Duodenal mucosa (tissue), 2 donors: ENCODE measurements at regions not wholly inside any gene's neighbourhood (a gene's known extent, or its start where the extent isn't known, plus 50 kb on each side); places are given as distances from the start of the nearest gene placed in this dataset.

Experiments
- H3K27ac ChIP-seq: one replicate; pipeline ENCODE4 v1.7.0; 2013; ENCODE audit warnings: low read depth, low read length
- H3K27me3 ChIP-seq, 2 donors: one replicate each; pipeline ENCODE4 v1.7.0; 2013; ENCODE audit warnings: low read length in 2 of 2, control low read depth in 1 of 2; ENCODE audit not compliant: insufficient read depth in 2 of 2, control insufficient read depth in 1 of 2
- H3K36me3 ChIP-seq, 2 donors: one replicate each; pipeline ENCODE4 v1.7.0; 2013; ENCODE audit warnings: low read length in 2 of 2, control low read depth in 1 of 2; ENCODE audit not compliant: insufficient read depth in 2 of 2, control insufficient read depth in 1 of 2
- H3K4me1 ChIP-seq, 2 donors: one replicate each; pipeline ENCODE4 v1.7.0; 2013; ENCODE audit warnings: low read length in 2 of 2, control low read depth in 1 of 2; ENCODE audit not compliant: insufficient read depth in 2 of 2, control insufficient read depth in 1 of 2
- H3K4me3 ChIP-seq, 2 donors: one replicate each; pipeline ENCODE4 v1.7.0; 2013; ENCODE audit warnings: low read length in 2 of 2, low read depth in 1 of 2
- H3K9ac ChIP-seq, 2 donors: one replicate each; pipeline ENCODE4 v1.7.0; 2013; ENCODE audit warnings: low read length in 2 of 2, low read depth in 1 of 2
- H3K9me3 ChIP-seq, 2 donors: one replicate each; pipeline ENCODE4 v1.7.0; 2013; ENCODE audit warnings: low read length in 2 of 2, control low read depth in 1 of 2; ENCODE audit not compliant: control insufficient read depth in 1 of 2

GRCh38 chr13:112124141-112124540, 57.2 kb downstream of the SOX1 start:
- no peak overlapping the region for H3K9ac ChIP-seq
- H3K36me3 ChIP-seq = no peaks in the 10 kb centered on the region
- no peaks in the 10 kb centered on the region for H3K9me3 ChIP-seq
- no peak overlapping the region for H3K4me3 ChIP-seq
- no peaks in the 10 kb centered on the region for H3K4me1 ChIP-seq
- no peak overlapping the region for H3K27ac ChIP-seq
- H3K27me3 ChIP-seq = peaks cover 5 to 10% of the 10 kb centered on the region in 2 donors

DNA sequence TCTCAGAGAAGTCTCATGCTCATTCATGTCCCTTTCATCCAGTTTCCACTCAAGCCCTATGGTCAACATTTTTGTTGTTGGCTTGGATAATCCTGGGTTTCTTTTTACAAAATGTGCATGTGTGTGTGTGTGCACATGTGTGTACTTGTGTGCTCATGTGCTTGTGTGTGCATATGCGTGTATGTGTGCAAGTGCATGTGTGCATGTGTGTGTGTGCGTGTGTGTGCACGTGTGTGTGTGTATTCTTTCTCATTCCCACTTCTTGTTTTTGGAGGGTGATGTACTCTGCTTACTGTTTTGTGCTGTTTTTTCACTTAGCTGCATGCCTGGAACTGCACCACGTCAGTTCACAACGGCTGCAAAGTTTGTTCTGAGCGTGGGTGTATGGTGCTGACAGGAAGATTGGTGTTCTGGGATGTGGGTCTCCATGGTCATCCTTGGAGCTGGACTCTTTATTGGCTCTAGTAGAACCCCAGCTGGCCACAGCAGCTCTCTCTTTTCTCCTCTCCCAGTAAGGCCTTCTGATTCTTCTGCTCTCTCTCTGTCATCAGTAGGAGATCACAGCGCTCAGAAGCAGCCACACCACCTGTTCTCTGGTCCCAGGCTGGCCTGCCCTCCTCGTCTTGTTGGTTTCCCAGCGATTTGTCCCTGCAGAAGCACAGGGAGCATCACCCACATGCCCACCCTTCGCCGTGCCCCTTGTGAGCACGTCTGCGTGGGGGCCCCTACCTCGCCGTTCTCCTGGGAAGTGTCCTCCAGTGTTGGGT, 60.8 kb downstream of the SOX1 start:
- no peak overlapping the region for H3K4me3 ChIP-seq
- H3K4me1 ChIP-seq = no peaks in the 10 kb centered on the region
- no peaks in the 10 kb centered on the region for H3K36me3 ChIP-seq
- no peak overlapping the region for H3K27ac ChIP-seq
- peaks cover 3 to 7% of the 10 kb centered on the region in 2 donors for H3K27me3 ChIP-seq
- no peaks in the 10 kb centered on the region for H3K9me3 ChIP-seq
- no peak overlapping the region for H3K9ac ChIP-seq

GRCh38 chr13:112128331-112128610, 61.3 kb downstream of the SOX1 start:
- no peak overlapping the region for H3K4me3 ChIP-seq
- peaks cover 8 to 10% of the 10 kb centered on the region in 2 donors for H3K27me3 ChIP-seq
- no peak overlapping the region for H3K9ac ChIP-seq
- H3K4me1 ChIP-seq = no peaks in the 10 kb centered on the region
- no peaks in the 10 kb centered on the region for H3K36me3 ChIP-seq
- H3K9me3 ChIP-seq = no peaks in the 10 kb centered on the region
- H3K27ac ChIP-seq = no peak overlapping the region

GRCh38 chr13:112130418-112130817, 63.5 kb downstream of the SOX1 start:
- Histone ChIP-seq H3K36me3 (no peaks in the 10 kb centered on the region), H3K27me3 (peaks cover 9 to 10% of the 10 kb centered on the region in 2 donors), H3K4me1 (peaks cover 0 to 7% of the 10 kb centered on the region in 2 donors), H3K4me3 (no peak overlapping the region), H3K27ac (no peak overlapping the region), H3K9ac (no peak overlapping the region), H3K9me3 (no peaks in the 10 kb centered on the region)

DNA sequence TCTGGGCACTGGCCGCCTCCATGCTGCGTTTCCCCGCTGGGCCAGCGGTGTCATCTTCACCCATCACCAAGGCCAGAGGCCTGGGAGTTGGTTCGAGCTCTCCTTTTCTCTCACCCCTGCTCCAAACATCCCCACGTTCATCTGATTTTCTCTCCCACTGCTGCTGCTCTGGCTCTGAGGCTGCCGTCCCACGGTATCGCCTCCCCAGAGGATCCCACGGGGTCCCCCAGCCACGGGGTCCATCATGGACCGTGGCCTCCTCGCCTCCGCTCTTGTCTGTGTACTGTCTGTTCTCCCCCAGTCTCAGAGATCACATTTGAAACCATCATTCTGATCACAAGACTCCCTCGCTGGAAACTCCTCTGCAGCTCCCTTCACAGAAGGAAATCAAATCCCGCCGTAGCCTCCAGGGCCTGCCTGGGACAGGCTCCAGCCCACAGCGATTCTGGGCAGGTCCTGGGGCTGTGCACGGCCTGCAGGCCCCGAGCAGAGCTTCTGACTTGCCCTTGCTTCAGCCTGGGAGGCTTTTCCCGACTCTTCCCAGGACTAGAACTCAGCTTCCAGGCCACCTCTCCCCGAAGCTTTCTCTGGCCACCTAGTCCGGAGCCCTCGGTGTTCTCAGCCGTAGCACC, 64.2 kb downstream of the SOX1 start:
- Histone ChIP-seq H3K4me1 (peaks cover 0 to 7% of the 10 kb centered on the region in 2 donors), H3K4me3 (no peak overlapping the region), H3K27me3 (peaks cover 8 to 10% of the 10 kb centered on the region in 2 donors), H3K9ac (no peak overlapping the region), H3K36me3 (no peaks in the 10 kb centered on the region), H3K9me3 (no peaks in the 10 kb centered on the region), H3K27ac (no peak overlapping the region)

DNA sequence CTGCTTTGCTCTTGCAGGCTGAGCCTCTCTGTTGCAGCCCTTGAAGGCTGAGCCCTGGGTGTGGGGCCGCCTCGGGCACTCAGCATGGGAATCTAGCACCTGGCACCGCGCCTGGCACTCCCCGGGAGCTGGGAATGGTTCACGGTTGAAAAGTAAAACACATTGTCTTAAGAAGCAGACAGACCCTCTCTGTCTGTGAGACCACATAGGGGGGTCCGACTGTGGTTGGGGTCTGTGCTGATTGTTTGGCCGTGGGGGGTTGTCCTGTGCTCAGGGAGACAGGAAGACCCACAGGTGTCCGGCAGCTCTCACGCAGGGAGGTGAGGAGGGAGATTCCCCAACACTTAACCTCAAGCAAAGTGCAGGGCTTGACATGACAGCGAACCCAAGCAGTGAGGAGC, 64.8 kb downstream of the SOX1 start:
- Histone ChIP-seq H3K9me3 (no peaks in the 10 kb centered on the region), H3K9ac (no peak overlapping the region), H3K4me3 (no peak overlapping the region), H3K27ac (no peak overlapping the region), H3K36me3 (no peaks in the 10 kb centered on the region), H3K27me3 (peaks cover 8 to 10% of the 10 kb centered on the region in 2 donors), H3K4me1 (peaks cover 0 to 7% of the 10 kb centered on the region in 2 donors)

- peaks cover 0 to 7% of the 10 kb centered on the region in 2 donors for H3K4me1 ChIP-seq
- H3K4me3 ChIP-seq = no peak overlapping the region
- H3K9ac ChIP-seq = no peak overlapping the region
- no peaks in the 10 kb centered on the region for H3K9me3 ChIP-seq
- H3K36me3 ChIP-seq = no peaks in the 10 kb centered on the region
- peaks cover 8 to 10% of the 10 kb centered on the region in 2 donors for H3K27me3 ChIP-seq
- no peak overlapping the region for H3K27ac ChIP-seq
These were observed 65.2 kb downstream of the SOX1 start for GRCh38 chr13:112132142-112132541.

DNA sequence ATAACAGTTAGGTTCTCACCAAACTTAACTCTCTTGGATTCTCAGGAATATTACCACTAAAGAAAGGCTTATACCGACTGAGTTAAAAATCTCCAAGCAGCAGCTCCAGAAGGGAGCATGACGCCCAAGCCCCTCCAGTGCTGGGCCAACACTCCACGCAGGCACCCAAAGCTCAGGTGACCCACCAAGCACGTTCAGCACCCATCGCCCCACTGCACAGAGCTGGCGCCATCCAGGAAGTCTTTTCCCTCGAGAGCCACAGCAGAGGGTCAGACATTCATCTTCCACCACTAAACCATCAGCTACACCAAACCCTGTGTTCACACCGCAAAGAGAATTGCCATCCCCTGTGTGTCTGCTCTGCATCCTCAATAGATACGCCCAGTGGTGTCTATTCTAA, 65.7 kb downstream of the SOX1 start:
- Histone ChIP-seq H3K4me1 (peaks cover 0 to 7% of the 10 kb centered on the region in 2 donors), H3K27ac (no peak overlapping the region), H3K36me3 (no peaks in the 10 kb centered on the region), H3K9me3 (no peaks in the 10 kb centered on the region), H3K9ac (no peak overlapping the region), H3K4me3 (no peak overlapping the region), H3K27me3 (peaks cover 8 to 10% of the 10 kb centered on the region in 2 donors)

GRCh38 chr13:112133499-112134390, 66.8 kb downstream of the SOX1 start:
- Histone ChIP-seq H3K27ac (no peak overlapping the region), H3K4me3 (peak overlapping the region in 1 of 2 donors; percentile 14), H3K27me3 (peaks cover 8 to 10% of the 10 kb centered on the region in 2 donors), H3K9ac (no peak overlapping the region), H3K9me3 (no peaks in the 10 kb centered on the region), H3K4me1 (peaks cover 0 to 7% of the 10 kb centered on the region in 2 donors), H3K36me3 (no peaks in the 10 kb centered on the region)
